Hepatocyte (in vitro differentiated cells): ENCODE measurements at regions not wholly inside any gene's neighbourhood (a gene's known extent, or its start where the extent isn't known, plus 50 kb on each side); places are given as distances from the start of the nearest gene placed in this dataset.

Experiments
- EZH2phosphoT487 ChIP-seq: fragments of 200-600 bp; sonication (generic); IDR thresholded peaks from one replicate; pipeline ENCODE4 v1.6.1; 2018; ENCODE audit warnings: antibody characterized with exemption, mild to moderate bottlenecking, low read depth, moderate library complexity; ENCODE audit not compliant: unreplicated experiment, severe bottlenecking
- TF ChIP-seq, protein P1 (sequence below): fragments of 200-600 bp; sonication (generic); IDR thresholded peaks from 2 replicates; pipeline ENCODE4 v1.5.1; 2016; ENCODE audit warnings: antibody characterized with exemption, mild to moderate bottlenecking; ENCODE audit not compliant: poor library complexity

DNA sequence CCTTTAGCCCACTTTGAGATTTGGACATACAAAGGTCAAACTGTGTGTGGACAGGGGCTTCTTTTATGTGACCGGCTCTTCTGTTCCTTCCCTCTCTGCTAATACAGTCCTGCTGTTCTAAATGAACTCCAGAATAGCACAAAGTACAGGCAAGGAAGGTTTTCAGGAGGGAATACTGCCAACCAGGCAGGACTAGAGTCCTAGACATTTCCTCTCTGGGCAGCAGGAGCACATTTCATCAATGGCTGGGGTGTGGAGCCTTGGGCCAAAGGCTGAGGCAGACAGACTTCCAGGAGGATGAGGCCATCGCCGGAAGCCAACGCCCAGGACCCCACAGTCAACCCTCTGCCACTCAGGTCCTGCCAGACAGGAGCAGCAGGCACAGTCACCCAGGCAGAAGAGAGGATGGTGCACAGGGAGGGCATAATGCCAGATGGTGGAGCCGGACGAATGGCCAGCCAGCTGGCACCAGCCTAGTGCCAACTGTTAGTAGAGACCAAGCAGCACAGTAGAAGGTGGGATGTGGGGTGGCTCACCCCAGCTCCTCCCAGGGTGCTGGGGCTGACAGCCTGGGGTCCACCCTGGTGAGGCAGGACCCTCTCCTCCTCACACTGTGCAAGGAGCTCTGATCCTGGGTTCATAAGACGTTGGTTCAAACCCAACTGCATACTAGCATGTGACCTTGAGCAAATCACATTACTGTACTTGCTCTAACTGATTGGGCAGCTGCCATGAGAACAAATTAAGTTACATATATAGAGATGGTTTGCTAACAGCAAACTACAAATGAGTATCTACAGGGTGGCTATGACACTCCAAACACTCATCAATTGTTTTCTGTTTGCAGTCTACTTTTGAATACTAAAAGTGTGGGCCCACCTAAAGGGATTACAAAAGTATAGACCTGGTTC lies 410.7 kb downstream of the SIPA1L2 start:
- TF ChIP-seq, protein P1, sequence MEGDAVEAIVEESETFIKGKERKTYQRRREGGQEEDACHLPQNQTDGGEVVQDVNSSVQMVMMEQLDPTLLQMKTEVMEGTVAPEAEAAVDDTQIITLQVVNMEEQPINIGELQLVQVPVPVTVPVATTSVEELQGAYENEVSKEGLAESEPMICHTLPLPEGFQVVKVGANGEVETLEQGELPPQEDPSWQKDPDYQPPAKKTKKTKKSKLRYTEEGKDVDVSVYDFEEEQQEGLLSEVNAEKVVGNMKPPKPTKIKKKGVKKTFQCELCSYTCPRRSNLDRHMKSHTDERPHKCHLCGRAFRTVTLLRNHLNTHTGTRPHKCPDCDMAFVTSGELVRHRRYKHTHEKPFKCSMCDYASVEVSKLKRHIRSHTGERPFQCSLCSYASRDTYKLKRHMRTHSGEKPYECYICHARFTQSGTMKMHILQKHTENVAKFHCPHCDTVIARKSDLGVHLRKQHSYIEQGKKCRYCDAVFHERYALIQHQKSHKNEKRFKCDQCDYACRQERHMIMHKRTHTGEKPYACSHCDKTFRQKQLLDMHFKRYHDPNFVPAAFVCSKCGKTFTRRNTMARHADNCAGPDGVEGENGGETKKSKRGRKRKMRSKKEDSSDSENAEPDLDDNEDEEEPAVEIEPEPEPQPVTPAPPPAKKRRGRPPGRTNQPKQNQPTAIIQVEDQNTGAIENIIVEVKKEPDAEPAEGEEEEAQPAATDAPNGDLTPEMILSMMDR, result no peak
- TF ChIP-seq EZH2phosphoT487, result no peak
